ENCODE measurements at regions not wholly inside any gene's neighbourhood (a gene's known extent, or its start where the extent isn't known, plus 50 kb on each side); places are given as distances from the start of the nearest gene placed in this dataset.

DNA sequence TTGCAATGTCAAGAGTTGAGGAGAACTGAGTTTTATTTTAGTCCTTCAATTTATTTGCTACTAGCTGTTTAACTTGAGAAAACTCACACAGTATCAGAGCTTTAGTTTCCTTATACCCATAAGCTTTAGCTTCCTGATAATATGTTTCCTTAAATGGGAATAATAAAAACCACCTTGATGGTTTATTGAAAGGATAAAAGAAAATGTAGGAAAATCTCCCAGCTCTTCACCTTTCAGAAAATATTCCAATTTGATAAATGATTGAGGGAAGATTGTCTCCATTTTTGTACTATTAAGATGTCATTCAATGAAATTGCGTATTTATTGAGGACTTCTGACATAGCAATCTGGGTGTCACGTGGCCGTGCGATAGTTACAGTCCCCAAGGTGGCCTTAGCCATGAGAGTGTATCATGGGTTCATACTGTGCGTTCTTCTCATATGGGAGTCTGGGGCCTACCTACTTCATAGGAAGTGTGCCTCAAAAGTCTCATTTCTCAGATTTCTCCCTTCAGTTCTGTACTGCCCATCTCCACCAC is 296.3 kb upstream of the BMP2 start:
- H3K9me3 Mint-ChIP-seq (ENCODE audit: unreplicated experiment) = no peaks in the 10 kb centered on the region
- DNase-seq (ENCODE audit: unreplicated experiment) = no peak
- intact Hi-C loops (cut with micrococcal nuclease) = loop anchor here (5.0 kb wide), 1 partner anchor 96 kb away; no protein-coding TSS in a partner anchor
- peaks cover 17% of the 10 kb centered on the region for H3K4me1 Mint-ChIP-seq (ENCODE audit: insufficient read depth, unreplicated experiment)
- TF ChIP-seq, protein P1, sequence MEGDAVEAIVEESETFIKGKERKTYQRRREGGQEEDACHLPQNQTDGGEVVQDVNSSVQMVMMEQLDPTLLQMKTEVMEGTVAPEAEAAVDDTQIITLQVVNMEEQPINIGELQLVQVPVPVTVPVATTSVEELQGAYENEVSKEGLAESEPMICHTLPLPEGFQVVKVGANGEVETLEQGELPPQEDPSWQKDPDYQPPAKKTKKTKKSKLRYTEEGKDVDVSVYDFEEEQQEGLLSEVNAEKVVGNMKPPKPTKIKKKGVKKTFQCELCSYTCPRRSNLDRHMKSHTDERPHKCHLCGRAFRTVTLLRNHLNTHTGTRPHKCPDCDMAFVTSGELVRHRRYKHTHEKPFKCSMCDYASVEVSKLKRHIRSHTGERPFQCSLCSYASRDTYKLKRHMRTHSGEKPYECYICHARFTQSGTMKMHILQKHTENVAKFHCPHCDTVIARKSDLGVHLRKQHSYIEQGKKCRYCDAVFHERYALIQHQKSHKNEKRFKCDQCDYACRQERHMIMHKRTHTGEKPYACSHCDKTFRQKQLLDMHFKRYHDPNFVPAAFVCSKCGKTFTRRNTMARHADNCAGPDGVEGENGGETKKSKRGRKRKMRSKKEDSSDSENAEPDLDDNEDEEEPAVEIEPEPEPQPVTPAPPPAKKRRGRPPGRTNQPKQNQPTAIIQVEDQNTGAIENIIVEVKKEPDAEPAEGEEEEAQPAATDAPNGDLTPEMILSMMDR (IDR thresholded peaks at IDR 0.05; ENCODE audit: unreplicated experiment) = no peak
- no peaks in the 10 kb centered on the region for H3K36me3 Mint-ChIP-seq (ENCODE audit: insufficient read depth, unreplicated experiment)
- ChIA-PET CTCF (interaction anchor here (0.5 to 0.7 kb wide), 3 partner anchors 23 to 816 kb away, joined by 3 read pairs; no protein-coding TSS in a partner anchor), POLR2A (interaction anchor here (0.6 to 1.1 kb wide), 4 partner anchors 40 to 198 kb away, joined by 3 to 4 read pairs (median 4); no protein-coding TSS in a partner anchor)
- no TSS peak for BruUV-seq (replicated peaks)
- H3K27ac Mint-ChIP-seq (ENCODE audit: low read depth, unreplicated experiment) = no peak overlapping the region
- no peak overlapping the region for H3K4me3 Mint-ChIP-seq (ENCODE audit: unreplicated experiment)
- H3K27me3 Mint-ChIP-seq (ENCODE audit: insufficient read depth, unreplicated experiment) = no peaks in the 10 kb centered on the region

DNA sequence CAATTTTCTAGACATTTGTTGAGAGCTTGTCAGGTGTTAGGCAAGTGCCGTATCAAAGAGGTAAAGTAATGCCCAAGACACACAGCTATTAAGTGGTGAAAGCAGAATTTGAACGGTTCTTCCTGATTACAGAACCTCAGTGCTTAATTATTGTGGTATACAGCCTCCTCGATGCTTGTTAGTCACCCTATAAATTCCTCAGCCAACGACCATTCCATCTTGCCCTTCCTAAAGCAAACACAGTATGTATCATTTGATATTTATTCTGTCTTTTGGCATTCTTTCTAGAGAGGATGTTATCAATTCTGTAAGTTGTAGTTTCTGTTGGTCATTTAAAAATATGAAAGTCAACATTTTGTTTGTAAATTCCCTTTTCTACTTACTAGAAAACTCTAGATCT is 297.8 kb upstream of the BMP2 start:
- no peaks in the 10 kb centered on the region for H3K27me3 Mint-ChIP-seq (ENCODE audit: insufficient read depth, unreplicated experiment)
- ChIA-PET CTCF (interaction anchor here (0.6 kb wide), 1 partner anchor 169 kb away, joined by 3 read pairs; no protein-coding TSS in a partner anchor), POLR2A (interaction anchor here (0.5 kb wide), 1 partner anchor 34 kb away, joined by 3 read pairs; no protein-coding TSS in a partner anchor)
- TF ChIP-seq, protein P1 (IDR thresholded peaks at IDR 0.05; ENCODE audit: unreplicated experiment) = no peak
- DNase-seq (ENCODE audit: unreplicated experiment) = no peak
- BruUV-seq (replicated peaks) = no TSS peak
- intact Hi-C loops (cut with micrococcal nuclease) = loop anchor here (5.0 kb wide), 1 partner anchor 98 kb away; no protein-coding TSS in a partner anchor
- H3K4me1 Mint-ChIP-seq (ENCODE audit: insufficient read depth, unreplicated experiment) = peaks cover 20% of the 10 kb centered on the region
- H3K36me3 Mint-ChIP-seq (ENCODE audit: insufficient read depth, unreplicated experiment) = no peaks in the 10 kb centered on the region
- no peak overlapping the region for H3K4me3 Mint-ChIP-seq (ENCODE audit: unreplicated experiment)
- H3K27ac Mint-ChIP-seq (ENCODE audit: low read depth, unreplicated experiment) = no peak overlapping the region
- H3K9me3 Mint-ChIP-seq (ENCODE audit: unreplicated experiment) = no peaks in the 10 kb centered on the region

DNA sequence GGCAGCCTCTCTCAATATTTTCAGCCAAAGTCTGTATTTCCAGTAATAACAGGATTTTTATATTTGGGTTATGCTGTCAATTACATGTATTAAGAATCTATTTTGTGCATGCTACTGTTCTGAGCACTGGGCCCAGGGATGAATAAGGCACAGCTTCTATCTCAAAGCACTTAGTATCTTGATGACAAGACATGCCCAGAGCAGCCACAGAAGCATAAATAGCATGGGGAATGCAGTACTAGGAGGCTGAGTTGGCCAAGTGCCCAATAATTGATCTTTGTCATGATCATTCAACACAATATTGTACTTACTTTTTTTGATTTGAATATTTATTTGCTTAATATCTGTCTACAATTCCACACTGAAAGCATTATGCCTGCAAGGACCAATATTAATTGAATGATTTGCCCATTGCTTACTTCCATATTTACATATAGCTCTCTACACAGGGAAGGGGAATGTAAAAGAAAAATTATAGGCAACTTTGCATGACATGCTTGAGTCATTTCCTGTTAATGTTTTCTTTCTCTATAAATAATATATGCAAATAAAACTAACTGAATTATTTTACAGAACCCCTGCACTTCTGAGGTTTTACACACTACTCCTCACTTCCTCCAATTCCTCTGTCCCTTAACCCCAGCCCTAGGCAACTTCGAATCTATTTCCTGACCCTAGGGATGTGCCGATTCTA is 298.9 kb upstream of the BMP2 start:
- no peak overlapping the region for H3K4me3 Mint-ChIP-seq (ENCODE audit: unreplicated experiment)
- no peaks in the 10 kb centered on the region for H3K36me3 Mint-ChIP-seq (ENCODE audit: insufficient read depth, unreplicated experiment)
- no peak overlapping the region for H3K27ac Mint-ChIP-seq (ENCODE audit: low read depth, unreplicated experiment)
- POLR2A ChIA-PET = interaction anchor here (0.9 kb wide), 1 partner anchor 9 kb away, joined by 3 read pairs; no protein-coding TSS in a partner anchor
- intact Hi-C loops (cut with micrococcal nuclease) = no loop called here
- DNase-seq (ENCODE audit: unreplicated experiment) = no peak
- H3K27me3 Mint-ChIP-seq (ENCODE audit: insufficient read depth, unreplicated experiment) = no peaks in the 10 kb centered on the region
- no peaks in the 10 kb centered on the region for H3K9me3 Mint-ChIP-seq (ENCODE audit: unreplicated experiment)
- H3K4me1 Mint-ChIP-seq (ENCODE audit: insufficient read depth, unreplicated experiment) = peaks cover 18% of the 10 kb centered on the region
- TF ChIP-seq, protein P1 (IDR thresholded peaks at IDR 0.05; ENCODE audit: unreplicated experiment) = no peak
- CTCF ChIA-PET = no interaction called here
- BruUV-seq (replicated peaks) = no TSS peak

DNA sequence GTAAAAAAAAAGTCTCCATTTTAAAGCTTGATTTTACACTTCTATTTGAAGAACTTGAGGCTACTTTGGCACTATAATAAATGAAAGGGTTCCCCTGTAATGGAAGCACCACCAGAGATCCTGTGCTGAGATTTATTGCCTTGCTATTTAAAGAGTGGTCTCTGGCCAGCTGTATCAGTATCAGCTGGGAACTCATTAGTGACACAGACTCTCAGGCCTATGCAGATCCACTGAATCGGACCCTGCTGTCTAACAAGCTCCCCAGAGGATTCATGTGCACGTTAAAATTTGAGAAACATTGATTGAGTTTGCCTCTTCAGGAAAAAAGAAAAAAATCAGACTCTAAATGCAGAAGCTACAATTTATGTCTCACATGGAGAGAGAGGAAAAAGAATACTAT is 299.9 kb upstream of the BMP2 start:
- H3K9me3 Mint-ChIP-seq (ENCODE audit: unreplicated experiment) = no peaks in the 10 kb centered on the region

More for the DNA sequence above, 299.9 kb upstream of the BMP2 start:
- Mint-ChIP-seq H3K36me3 (ENCODE audit: insufficient read depth, unreplicated experiment) (no peaks in the 10 kb centered on the region), H3K27me3 (ENCODE audit: insufficient read depth, unreplicated experiment) (no peaks in the 10 kb centered on the region), H3K27ac (ENCODE audit: low read depth, unreplicated experiment) (no peak overlapping the region), H3K4me3 (ENCODE audit: unreplicated experiment) (no peak overlapping the region), H3K4me1 (ENCODE audit: insufficient read depth, unreplicated experiment) (peaks cover 9% of the 10 kb centered on the region)
- no TSS peak for BruUV-seq (replicated peaks)
- TF ChIP-seq, protein P1 (IDR thresholded peaks at IDR 0.05; ENCODE audit: unreplicated experiment) = no peak
- CTCF ChIA-PET = interaction anchor here (0.6 to 0.8 kb wide), 2 partner anchors 15 to 818 kb away, joined by 3 to 6 read pairs; no protein-coding TSS in a partner anchor
- DNase-seq (ENCODE audit: unreplicated experiment) = no peak
- intact Hi-C loops (cut with micrococcal nuclease) = no loop called here
- POLR2A ChIA-PET = interaction anchor here (0.9 kb wide), 1 partner anchor 10 kb away, joined by 3 read pairs; no protein-coding TSS in a partner anchor
